HG03432 (cell line): ENCODE measurements at regions not wholly inside any gene's neighbourhood (a gene's known extent, or its start where the extent isn't known, plus 50 kb on each side); places are given as distances from the start of the nearest gene placed in this dataset.
"Not testable (repeated sequence)": the region's sequence is repeated elsewhere in the genome, so short reads cannot be mapped to it uniquely, and the experiment has no call there.

Experiments used
- ATAC-seq: cut with Tn5 transposase; IDR thresholded peaks from one replicate; pipeline ENCODE4 v1.9.1; 2021; ENCODE audit warnings: mild to moderate bottlenecking, moderate library complexity; ENCODE audit not compliant: unreplicated experiment

DNA sequence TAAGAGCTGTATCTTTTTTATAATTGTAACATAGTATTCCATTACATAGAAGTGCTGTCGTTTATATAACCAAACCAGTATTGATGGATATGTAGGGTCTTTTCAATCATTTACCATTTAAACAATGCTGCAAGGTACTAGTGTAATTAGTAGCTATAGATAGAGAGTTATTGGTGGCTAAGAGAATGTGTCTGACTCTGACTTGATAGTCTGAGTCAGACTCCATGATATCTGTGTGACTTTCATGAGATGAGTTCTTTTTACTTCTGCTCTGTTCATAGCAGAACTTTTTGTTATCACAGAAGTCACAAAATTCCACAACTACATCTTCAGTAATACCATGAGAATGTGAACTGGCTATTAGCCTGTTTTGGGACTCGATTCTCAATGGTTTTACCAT, 150.6 kb downstream of the FHIP1A start:
- no peak for ATAC-seq

DNA sequence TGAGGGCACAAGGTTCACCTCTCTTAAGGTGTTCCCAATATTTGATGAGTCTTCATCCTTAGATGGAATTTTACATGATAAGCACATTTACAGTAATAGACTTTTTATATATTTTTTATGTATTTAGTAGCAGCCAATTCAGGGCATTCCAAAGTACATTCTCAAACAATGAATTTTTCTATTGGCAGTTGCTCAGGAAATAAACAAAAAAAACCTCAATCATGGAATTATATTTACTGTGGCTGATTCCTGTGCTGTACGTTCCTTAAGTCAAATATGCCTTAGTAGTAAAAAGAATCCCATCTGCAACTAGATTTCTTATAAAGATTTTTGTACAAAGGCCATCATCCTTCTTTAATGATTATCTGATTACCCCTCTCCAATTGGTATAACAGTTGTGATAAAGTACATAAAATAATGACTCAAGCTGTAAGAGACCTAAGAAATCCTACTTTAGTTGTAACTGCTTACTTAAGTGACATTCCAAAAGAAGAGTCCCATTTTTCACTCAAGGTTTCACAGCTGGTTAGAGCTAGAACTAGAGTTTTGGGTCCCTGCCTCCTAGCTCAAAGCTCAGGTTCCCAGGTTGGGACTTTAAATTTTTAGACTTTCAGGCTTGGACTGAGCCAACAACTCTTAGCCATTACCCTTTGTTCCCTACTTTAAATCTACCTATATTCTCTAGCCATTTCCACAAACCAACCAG, 152.7 kb downstream of the FHIP1A start:
- ATAC-seq = no peak

DNA sequence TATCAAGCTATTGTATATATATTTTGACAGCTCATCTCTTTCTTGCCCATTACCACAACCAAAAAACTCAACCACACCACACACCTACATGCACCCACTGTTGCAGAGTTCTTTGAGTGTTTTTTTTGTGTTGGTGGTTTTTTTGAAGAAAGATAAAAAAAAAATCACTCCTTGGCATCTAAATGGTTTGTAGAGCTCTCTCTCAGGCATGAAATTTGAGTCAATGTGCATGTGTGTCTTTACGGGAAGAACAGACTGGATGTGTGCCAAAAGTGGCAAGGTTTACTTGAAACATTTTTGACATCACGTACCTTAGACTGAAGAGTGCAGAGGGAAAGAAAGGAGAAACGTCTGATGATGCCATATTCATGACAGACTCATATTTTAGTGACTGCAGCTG, 154.2 kb downstream of the FHIP1A start:
- ATAC-seq = no peak

DNA sequence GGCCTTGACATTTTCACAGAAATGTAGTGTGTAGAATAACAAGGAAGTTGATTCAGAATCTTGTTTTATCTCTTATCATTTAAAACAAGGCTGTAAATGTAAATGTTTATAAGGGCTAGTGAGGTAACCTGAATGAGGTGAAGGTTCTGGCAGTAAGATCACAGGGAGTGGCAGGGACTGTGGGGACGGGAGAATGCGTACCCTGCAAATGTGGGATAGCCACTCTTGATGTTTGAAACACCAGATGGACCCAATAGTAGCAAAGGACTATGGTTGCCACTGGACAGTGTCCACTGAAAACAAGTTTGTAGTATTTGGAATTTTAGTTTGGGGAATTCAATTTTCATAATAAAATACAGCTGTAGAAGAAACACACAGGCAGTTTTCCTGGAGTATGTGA, 155.3 kb downstream of the FHIP1A start:
- no peak for ATAC-seq

DNA sequence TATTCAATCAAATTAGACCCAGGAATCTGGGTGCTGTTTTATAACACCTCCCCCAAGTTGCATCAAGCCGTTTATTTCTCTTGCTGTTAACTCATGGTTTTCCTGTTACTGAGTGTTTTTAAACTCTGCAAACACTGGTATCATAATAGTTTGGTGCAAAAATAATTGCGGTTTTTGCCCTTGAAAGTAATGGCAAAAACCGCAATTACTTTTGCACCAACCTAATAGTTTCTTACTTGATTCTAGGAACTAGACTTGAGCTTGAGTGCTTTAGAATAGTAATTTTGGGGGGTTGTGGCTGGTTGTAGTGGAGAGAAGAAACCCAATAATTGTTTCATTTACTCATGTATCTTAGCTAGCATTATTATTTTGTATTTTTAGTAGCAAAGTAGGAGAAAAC, 156.6 kb downstream of the FHIP1A start:
- ATAC-seq = no peak

DNA sequence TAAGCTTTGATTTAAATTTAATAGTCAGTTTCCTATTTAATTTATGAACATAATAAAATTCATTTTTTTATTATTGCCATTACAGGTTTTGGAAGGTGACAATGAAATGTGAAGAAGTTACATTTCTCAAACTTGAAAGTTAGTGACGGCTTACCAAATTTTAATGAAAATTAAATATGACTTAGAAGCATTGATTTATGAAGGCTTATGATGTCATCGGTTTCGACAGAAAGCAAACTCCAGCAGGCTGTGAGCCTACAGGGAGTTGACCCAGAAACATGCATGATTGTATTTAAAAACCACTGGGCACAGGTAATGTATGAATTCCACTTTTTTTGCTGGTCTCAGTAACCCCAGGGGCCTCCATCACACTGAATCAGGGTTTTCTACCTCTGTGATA, 157.1 kb downstream of the FHIP1A start:
- ATAC-seq = no peak

DNA sequence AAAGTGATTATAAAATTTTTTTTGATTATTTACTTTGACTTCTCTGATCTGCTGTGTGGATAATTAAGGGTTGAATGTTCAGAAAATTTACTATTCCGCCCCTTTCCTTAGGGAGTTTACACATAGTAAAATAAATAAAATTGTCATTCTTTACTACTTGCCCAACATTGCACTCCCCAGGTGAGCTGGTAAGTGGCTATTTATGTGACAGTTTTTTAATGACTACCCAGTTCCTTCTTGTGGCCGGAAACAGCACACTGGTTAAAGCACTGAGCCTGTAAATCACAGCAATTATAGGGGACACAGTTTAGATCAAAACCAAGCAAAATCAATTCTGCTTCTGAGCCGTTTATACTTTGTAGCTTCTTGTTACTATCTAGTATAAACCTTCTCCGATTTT, 158.1 kb downstream of the FHIP1A start:
- ATAC-seq = peak; percentile 94

DNA sequence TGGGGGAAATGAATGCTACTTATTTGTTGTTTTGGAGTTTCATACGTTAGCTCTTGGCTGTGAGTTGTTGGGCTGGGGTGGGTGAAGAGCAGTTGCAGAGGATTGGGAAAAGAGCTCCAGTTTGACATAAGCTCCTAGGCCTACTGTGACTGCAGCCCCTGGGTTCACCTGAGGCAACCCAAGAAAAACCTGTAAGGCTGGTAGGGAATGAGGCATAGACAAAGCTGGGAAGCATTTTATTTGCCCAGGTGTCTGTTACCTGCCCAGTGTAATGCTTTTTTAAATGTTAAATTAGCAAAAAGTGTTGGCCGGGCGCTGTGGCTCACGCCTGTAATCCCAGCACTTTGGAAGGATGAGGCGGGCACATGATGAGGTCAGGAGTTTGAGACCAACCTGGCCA, 160.0 kb downstream of the FHIP1A start:
- no peak for ATAC-seq

DNA sequence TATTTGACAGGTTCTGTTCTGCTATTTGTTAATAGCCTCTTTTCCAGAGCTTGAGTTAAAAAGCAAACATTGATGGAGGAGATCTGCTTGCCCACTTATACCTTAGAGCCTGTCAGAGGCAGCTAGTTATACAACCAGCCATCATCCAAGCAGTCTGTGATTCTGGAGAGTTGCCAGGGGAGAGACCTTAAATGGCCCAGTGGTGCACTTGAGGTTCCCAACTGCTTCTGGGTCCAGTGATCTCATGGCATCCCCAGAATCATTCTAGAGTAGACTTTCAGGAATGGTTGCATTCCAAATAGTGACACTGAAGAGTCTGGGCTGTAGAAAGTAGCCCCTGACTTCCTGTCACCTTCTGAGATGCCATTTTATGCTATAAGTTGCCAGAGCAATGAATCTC, 160.7 kb downstream of the FHIP1A start:
- no peak for ATAC-seq

DNA sequence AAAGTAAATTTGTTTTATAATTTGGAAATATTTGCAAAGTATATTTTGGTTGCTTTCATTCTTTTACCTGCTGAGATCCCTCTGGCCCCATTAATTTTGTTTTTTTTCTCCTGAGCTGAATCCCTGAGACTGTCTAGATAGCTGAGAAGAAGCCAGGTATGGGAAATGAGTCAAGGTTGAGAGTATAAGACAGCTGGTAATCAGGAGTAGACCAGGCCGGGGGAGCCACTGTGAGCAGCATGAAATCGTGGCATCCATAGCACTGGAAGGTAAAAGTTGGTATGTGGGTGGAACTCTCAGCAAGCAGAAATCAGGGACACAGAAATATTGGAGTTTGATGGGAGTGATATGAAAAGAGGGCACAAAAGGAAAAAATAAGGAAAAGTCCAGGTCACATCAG, 164.5 kb downstream of the FHIP1A start:
- no peak for ATAC-seq

DNA sequence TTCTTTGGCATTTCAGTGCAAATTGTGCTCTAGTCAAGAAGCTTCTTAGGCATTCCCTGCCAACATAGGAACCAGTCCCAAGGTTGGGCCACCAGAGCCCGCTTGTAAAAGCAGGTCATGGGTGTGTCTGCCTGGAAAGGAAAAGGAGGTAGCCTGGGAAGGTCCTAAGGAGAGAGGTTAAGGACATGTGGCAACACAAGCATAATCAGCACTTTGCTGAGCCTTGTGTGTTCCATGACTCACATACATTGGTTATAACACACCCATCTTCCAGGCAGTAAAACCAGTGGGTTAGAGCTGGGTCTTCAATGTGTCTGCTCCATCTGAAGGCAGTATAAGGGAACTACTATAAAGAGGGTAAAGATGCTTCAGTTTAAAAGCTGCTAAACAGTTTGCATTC, 165.0 kb downstream of the FHIP1A start:
- no peak for ATAC-seq

DNA sequence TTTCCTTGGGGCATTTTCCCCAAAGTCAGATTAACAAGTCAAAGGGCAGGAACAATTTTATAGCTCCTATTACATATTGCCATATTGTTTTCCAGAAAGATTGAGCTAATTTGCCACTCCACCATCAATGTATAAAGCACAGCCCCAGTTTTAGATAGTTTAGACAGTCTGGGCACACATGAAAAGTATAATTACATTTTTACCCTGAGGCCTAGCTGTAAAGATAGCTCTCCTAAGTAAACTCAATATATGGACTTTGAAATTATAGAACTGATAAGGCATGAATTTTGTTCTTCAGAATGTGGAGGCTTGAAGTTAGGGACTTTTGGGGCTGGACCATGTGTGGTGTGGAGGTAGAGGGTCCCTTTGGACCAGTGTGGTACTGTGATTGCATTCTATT, 166.0 kb downstream of the FHIP1A start:
- no peak for ATAC-seq

DNA sequence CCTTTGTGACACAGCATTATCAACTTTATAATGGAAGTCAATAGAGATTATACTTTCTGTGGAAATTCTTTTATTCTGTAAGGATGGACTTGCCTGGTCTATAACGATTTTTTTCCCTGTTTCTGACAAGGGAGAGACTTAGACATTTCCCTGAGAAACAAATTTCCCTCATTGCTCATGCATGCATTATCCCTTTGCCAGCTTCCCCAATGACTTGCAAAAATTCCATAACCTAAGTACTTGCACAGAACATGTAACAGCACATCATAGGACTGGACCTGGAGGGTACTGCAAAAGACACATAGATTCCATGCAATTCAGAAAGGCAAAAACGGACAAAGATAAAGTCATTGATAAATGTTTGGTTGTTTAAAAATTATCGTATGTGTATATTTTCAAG, 166.7 kb downstream of the FHIP1A start:
- no peak for ATAC-seq

DNA sequence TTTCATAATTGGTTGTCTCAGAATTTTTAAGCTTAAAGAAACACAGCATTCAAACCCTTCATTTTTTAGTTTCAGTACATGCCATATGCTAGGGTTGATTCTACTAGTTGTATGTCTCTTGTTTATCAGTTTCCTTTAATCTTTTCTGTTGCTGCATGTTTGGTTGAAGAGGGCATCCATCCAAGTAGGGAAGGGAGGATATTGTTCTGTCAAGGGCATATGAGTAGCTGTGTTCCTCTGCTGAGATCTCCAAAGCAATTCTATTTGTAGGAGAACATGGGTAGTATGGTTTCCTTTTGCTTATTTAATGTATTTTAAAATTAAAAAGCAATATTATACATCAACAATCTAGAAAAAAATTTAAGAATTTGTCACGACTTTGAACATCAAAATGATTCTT, 167.7 kb downstream of the FHIP1A start:
- no peak for ATAC-seq

DNA sequence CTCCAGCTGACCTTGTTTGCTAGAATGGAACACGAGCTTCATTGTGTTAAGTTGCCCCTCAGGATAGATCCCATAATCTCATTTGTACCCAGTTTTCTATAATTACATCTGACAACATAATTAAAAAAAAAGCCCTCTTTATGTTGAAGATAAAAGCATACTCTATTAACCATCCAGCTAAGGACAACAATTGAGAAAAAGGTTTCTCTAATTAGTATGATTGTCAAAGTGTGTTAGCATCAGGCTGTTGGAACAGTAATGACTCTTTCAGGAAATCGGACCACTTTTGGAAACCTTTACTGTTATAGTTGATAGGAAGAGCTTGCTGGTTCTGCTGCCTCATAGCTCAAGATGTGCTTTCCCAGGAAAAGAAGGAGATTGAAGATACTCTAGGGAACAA, 172.6 kb downstream of the FHIP1A start:
- ATAC-seq = no peak

DNA sequence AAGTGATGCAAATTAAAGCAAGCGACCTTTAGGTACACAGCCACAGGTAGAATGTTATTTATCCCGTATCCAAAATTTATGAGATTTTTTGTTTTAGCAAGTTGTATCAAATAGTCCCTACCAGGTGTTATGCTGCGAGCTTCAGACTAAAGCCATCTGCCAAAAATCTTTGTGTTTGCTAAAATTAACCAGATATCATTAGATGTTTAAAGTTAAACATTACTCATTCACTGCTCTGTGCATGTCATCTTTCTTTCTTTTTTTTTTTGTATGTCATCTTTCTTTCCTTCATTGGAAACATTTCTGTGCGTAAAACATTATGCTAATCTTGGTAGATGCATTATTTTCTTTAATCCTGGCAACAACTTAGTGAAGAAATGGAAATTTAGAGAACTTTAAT, 173.1 kb downstream of the FHIP1A start:
- ATAC-seq = no peak

DNA sequence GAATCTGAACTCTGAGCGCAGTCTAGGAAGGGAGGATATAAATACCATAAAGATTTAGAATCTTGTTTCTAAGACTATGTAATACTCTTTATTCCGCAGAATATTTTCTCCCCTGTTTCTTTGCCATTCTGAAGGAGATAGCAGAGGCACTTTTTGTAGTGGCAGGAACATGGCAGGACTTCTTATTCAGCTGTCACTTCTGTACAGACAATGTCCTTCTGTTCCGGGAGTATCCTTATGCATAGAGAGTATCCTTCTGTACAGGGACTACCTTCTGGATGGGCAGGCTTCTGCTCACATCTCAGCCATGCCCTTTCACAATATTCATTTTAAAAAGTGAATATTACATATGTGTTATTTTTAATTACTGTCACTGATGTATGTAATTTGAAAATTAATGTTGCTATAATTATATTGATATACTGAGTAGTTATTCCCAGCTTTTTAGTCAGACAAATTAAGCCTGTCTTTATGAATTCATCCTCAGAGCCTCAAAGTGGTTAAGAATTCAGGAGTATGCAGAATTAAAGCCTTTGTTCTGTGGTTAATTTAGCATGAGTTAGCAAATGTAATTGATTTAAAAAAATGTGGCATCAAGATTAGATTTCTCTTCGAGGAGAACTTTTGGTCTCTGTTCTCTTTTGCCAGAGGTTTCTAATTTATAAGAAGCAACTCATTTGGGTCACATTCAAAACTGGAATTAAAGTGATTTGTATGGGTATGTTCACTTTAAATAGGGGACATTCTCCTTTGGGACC, 174.4 kb downstream of the FHIP1A start:
- ATAC-seq = no peak

DNA sequence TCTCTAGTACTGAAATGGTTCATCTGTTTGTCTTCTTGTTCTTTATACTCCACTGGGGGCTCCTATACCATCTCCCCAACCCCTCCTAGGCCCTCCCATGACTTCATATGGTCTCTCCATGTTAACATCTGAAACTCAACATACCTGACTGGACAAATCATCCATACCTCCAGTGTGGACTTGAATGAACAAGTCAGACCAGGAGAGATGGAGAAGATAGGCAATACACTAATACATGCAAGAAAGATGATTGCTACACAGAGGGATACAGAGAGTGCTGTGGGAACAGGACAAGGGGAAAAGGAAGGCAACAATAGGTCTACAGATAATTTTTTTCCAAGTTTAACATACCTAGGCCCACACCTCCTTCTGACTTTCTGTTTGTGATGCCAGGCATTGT, 175.1 kb downstream of the FHIP1A start:
- no peak for ATAC-seq

DNA sequence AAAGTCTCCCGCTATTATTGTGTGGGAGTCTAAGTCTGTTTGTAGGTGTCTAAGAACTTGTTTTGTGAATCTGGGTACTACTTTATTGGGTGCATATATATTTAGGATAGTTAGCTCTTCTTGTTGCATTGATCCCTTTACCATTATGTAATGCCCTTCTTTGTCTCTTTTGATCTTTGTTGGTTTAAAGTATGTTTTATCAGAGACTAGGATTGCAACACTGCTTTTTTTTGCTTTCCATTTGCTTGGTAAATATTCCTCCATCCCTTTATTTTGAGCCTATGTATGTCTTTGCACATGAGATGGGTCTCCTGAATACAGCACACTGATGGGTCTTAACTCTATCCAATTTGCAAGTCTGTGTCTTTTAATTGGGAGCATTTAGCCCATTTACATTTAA, 165.2 kb downstream of the GATB start:
- not testable (repeated sequence) for ATAC-seq

DNA sequence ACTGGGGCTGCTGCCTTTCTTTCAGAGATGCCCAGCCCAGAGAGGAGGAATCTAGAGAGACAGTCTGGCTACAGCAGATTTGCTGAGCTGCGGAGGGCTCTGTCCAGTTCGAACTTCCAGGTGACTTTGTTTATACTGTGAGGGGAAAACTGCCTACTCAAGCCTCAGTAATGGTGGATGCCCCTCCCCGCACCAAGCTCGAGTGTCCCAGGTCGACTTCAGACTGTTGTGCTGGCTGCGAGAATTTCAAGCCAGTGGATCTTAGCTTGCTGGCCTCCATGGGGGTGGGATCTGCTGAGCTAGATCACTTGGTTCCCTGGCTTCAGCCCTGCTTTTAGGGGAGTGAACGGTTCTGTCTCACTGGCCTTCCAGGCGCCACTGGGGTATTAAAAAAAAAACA, 163.1 kb downstream of the GATB start:
- ATAC-seq = not testable (repeated sequence)

DNA sequence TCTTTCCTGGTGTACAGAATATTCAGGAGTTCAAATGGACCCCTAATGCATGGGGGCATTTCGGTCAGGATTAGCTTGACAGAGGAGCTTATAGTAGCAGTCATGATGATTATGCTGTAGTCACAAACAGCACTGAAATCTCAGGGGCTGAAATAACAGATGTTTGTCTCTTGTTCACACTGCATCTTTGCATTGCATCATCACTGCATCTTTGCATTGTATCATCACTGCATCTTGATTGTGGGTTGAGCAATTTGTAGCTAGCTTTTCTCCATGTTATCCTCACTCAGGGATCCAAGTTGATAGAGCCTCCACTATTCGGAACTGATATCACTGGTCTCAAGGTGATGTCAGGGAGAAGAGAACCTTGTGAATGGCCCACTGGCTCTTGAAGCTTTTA, 160.9 kb downstream of the GATB start:
- no peak for ATAC-seq

DNA sequence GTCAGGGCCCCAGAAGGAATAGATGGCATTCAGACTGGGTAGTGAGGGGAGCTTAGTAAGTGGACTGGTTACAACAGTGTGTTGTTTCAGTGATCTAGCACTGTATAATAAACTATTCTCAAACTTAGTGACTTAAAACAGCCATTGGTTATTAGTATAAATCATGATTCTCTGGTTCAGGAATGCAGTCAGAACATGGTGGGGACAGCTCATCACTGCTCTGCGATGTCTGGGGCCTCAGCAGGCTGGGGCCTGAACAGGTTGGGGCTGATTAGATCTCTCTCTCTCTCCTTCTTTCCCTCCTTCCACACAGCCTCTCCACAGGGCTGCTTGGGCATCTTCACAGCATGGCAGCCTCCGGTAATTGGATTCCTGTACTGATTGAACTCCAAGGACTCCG, 160.4 kb downstream of the GATB start:
- ATAC-seq = no peak

DNA sequence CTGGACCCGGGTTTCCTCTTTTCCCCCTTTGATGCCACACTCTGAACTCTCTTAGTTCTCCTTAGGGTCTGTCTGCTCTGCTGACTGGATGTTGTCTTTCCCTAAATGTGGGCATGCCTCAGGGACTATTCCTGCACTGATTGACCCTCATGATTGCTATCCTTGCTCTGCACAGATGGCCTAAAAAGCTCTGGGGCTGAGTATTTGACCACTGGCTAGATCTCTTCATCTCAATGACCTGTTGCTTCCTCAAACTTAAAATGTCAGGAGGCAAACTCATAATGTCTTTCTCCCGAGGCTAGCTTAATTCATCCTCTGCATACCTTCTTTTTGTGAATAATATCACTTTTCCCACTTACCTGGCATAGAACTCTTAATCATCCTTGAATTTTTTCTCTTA, 157.4 kb downstream of the GATB start:
- no peak for ATAC-seq
